ENCODE measurements at regions not wholly inside any gene's neighbourhood (a gene's known extent, or its start where the extent isn't known, plus 50 kb on each side); places are given as distances from the start of the nearest gene placed in this dataset.

DNA sequence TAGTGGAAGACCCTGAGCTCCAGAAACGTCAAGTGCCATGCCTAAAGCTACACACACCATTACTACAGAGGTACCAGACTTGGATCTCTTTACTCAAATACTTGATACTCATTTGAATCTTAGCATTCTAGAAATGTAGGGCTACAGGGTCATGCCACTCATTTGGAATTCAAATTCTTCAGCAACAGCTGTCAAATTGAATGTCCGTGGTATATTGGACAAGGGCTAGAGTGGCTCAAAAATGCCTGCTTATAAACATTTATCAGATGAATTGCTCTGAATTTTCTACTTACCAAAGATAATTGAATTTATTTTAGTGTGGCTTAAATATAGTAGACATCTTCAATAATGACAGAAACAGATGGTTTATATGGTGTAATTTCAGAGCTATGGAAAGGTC is 669.7 kb downstream of the SLC4A3 start:
- TF ChIP-seq, protein P1, sequence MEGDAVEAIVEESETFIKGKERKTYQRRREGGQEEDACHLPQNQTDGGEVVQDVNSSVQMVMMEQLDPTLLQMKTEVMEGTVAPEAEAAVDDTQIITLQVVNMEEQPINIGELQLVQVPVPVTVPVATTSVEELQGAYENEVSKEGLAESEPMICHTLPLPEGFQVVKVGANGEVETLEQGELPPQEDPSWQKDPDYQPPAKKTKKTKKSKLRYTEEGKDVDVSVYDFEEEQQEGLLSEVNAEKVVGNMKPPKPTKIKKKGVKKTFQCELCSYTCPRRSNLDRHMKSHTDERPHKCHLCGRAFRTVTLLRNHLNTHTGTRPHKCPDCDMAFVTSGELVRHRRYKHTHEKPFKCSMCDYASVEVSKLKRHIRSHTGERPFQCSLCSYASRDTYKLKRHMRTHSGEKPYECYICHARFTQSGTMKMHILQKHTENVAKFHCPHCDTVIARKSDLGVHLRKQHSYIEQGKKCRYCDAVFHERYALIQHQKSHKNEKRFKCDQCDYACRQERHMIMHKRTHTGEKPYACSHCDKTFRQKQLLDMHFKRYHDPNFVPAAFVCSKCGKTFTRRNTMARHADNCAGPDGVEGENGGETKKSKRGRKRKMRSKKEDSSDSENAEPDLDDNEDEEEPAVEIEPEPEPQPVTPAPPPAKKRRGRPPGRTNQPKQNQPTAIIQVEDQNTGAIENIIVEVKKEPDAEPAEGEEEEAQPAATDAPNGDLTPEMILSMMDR (IDR thresholded peaks at IDR 0.05 in 4 of 5, conservative IDR thresholded peaks at IDR 0.05 in 1 of 5): no peak
- TF ChIP-seq POLR2A (IDR thresholded peaks at IDR 0.05): no peak

Data from gastrocnemius medialis (tissue), 4 donors.